ENCODE measurements at regions not wholly inside any gene's neighbourhood (a gene's known extent, or its start where the extent isn't known, plus 50 kb on each side); places are given as distances from the start of the nearest gene placed in this dataset.
"Not testable (repeated sequence)": the region's sequence is repeated elsewhere in the genome, so short reads cannot be mapped to it uniquely, and the experiment has no call there.

DNA sequence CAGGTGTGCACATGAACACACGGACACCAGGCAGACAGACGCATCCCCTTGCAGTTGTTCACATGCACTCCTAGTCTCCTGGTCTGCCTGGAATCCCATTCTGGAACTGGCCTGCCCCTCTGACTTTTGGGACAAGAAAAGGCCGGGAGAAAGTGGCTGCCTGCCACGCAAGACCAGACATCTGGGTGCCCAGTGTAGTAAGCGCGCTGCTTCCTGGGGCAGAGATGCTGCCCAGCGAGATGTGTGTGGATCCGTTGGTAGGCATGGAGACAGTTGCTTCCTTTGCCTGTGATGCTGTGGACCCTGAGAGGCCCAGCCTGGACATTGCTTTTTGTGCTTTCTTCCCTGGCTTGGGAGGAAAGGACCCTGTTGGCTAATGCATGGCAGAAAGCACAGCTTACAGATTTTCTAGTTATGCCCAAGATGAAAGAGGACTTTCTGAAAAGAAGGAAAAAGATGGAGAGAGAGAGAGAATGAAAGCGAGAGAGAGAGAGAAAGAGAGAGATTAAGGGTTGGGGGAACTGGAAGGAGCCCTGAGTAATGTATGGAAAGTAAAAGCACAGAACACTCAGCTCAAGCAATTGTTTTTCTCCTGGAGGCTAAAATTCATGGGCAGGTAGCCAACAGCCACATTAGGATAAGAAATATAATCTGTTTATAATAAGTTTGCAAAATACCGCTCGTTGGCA lies 235.3 kb downstream of the BCL2L11 start:
- H3K9me3 ChIP-seq (ENCODE audit: control insufficient read depth, insufficient read depth, low read length); H3K4me3 ChIP-seq (ENCODE audit: insufficient read depth, low read depth, low read length); POLR2A ChIA-PET (ENCODE audit: unreplicated experiment); CTCF ChIA-PET; H3K4me1 ChIP-seq (ENCODE audit: control insufficient read depth, insufficient read depth, low read length); H2BK20ac ChIP-seq (ENCODE audit: low read depth, low read length); H3K27me3 ChIP-seq (ENCODE audit: control insufficient read depth, insufficient read depth, low read length); dilution Hi-C loops (cut with HindIII; ENCODE audit: low sequenced_read_pairs, unreplicated experiment); H4K5ac ChIP-seq (ENCODE audit: low read depth, low read length); H2AFZ ChIP-seq (replicated peaks; ENCODE audit: low read length, poor library complexity); H3K36me3 ChIP-seq (ENCODE audit: control insufficient read depth, insufficient read depth, low read length); in situ Hi-C loops (cut with MboI; ENCODE audit: low sequenced_read_pairs); DNase-seq; H3K23ac ChIP-seq (ENCODE audit: low read depth, low read length); H2BK5ac ChIP-seq (ENCODE audit: low read depth, low read length, poor library complexity, severe bottlenecking); H4K91ac ChIP-seq (ENCODE audit: insufficient read depth, low read depth, low read length); H3K9me1 ChIP-seq (ENCODE audit: insufficient read depth, low read length); H2AK5ac ChIP-seq (ENCODE audit: low read depth, low read length); H4K8ac ChIP-seq (ENCODE audit: low read depth in 2 of 2, low read length in 2 of 2); H2BK15ac ChIP-seq (ENCODE audit: low read depth, low read length); BruUV-seq (replicated peaks); H3K56ac ChIP-seq (ENCODE audit: extremely low read depth, insufficient read depth, low read length); H3K4ac ChIP-seq (ENCODE audit: low read depth, low read length); H3K14ac ChIP-seq (replicated peaks; ENCODE audit: low read depth, low read length); H2AK9ac ChIP-seq (replicated peaks; ENCODE audit: low read depth, low read length, poor library complexity); H2BK120ac ChIP-seq (ENCODE audit: low read depth, low read length); intact Hi-C loops (cut with micrococcal nuclease); H3K9ac ChIP-seq (ENCODE audit: low read depth, low read length): not testable (repeated sequence)
- H3K79me1 ChIP-seq (ENCODE audit: low read depth in 1 of 2, low read length in 2 of 2) = peaks cover 0 to 14% of the 10 kb centered on the region in 2 experiments; a peak in 1 of 4 replicates
- peaks cover 18% of the 10 kb centered on the region for H4K20me1 ChIP-seq (ENCODE audit: insufficient read depth, low read length)
- no CpG with 5 or more reads among the region's 11 CpGs for WGBS, 2 experiments (ENCODE audit: extremely low coverage in 2 of 2, insufficient read length in 1 of 2)
- H3K27ac ChIP-seq (ENCODE audit: insufficient read depth, low read length) = peak overlapping the region; percentile 47; the same call in 1 of the 2 replicates
- ATAC-seq (ENCODE audit: low read depth) = peak; percentile 38
- peak overlapping the region; percentile 36; the same call in 1 of the 2 replicates for H3K18ac ChIP-seq (ENCODE audit: low read depth, low read length)
- peak overlapping the region; percentile 58; the same call in 1 of the 2 replicates for H3K4me2 ChIP-seq (ENCODE audit: low read depth, low read length)

DNA sequence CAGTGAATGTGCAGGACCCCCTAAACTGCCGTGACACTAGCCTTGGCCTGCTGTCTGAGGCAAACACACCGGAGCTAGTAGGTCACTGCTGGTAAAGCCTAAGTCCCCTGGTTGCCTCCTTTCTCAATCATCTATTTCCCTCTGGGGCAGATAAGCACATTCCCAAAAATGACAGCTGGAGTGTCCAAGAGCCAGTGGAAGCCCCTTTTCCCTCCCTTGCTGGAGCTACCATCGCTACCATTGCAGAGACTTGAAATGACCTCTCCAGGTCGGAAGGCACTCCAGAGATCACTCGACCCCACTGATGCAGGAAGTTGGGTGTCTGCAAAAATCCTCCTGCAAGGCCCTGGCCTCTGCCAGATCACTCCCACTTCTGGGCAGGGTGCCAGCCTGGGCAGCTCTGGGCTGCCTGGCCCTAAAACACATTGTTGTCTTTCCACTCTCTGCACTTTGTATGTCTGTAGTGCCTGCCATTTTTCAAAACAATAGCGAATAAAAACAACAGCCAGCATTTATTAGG lies 235.9 kb downstream of the BCL2L11 start:
- H4K91ac ChIP-seq (ENCODE audit: insufficient read depth, low read depth, low read length); H2BK120ac ChIP-seq (ENCODE audit: low read depth, low read length); BruUV-seq (replicated peaks); H4K8ac ChIP-seq (ENCODE audit: low read depth in 2 of 2, low read length in 2 of 2); H2AK5ac ChIP-seq (ENCODE audit: low read depth, low read length); H3K14ac ChIP-seq (replicated peaks; ENCODE audit: low read depth, low read length); H3K56ac ChIP-seq (ENCODE audit: extremely low read depth, insufficient read depth, low read length); H3K4me3 ChIP-seq (ENCODE audit: insufficient read depth, low read depth, low read length); H2BK5ac ChIP-seq (ENCODE audit: low read depth, low read length, poor library complexity, severe bottlenecking); H2AK9ac ChIP-seq (replicated peaks; ENCODE audit: low read depth, low read length, poor library complexity); H3K27me3 ChIP-seq (ENCODE audit: control insufficient read depth, insufficient read depth, low read length); intact Hi-C loops (cut with micrococcal nuclease); dilution Hi-C loops (cut with HindIII; ENCODE audit: low sequenced_read_pairs, unreplicated experiment); in situ Hi-C loops (cut with MboI; ENCODE audit: low sequenced_read_pairs); H4K5ac ChIP-seq (ENCODE audit: low read depth, low read length); H3K23ac ChIP-seq (ENCODE audit: low read depth, low read length); H2BK15ac ChIP-seq (ENCODE audit: low read depth, low read length); DNase-seq; H3K27ac ChIP-seq (ENCODE audit: insufficient read depth, low read length); H3K36me3 ChIP-seq (ENCODE audit: control insufficient read depth, insufficient read depth, low read length); POLR2A ChIA-PET (ENCODE audit: unreplicated experiment); H3K4me2 ChIP-seq (ENCODE audit: low read depth, low read length); H3K18ac ChIP-seq (ENCODE audit: low read depth, low read length); H3K4me1 ChIP-seq (ENCODE audit: control insufficient read depth, insufficient read depth, low read length); H3K9me1 ChIP-seq (ENCODE audit: insufficient read depth, low read length); H2BK20ac ChIP-seq (ENCODE audit: low read depth, low read length); H3K9ac ChIP-seq (ENCODE audit: low read depth, low read length); CTCF ChIA-PET; H2AFZ ChIP-seq (replicated peaks; ENCODE audit: low read length, poor library complexity); H3K4ac ChIP-seq (ENCODE audit: low read depth, low read length); H3K9me3 ChIP-seq (ENCODE audit: control insufficient read depth, insufficient read depth, low read length): not testable (repeated sequence)
- ATAC-seq (ENCODE audit: low read depth) = peak; percentile 86
- Histone ChIP-seq H3K79me1 (ENCODE audit: low read depth in 1 of 2, low read length in 2 of 2) (peaks cover 0 to 14% of the 10 kb centered on the region in 2 experiments; a peak in 1 of 4 replicates), H4K20me1 (ENCODE audit: insufficient read depth, low read length) (peaks cover 18% of the 10 kb centered on the region)
- no CpG with 5 or more reads among the region's 6 CpGs for WGBS, 2 experiments (ENCODE audit: extremely low coverage in 2 of 2, insufficient read length in 1 of 2)
